ENCODE measurements at regions not wholly inside any gene's neighbourhood (a gene's known extent, or its start where the extent isn't known, plus 50 kb on each side); places are given as distances from the start of the nearest gene placed in this dataset.

DNA sequence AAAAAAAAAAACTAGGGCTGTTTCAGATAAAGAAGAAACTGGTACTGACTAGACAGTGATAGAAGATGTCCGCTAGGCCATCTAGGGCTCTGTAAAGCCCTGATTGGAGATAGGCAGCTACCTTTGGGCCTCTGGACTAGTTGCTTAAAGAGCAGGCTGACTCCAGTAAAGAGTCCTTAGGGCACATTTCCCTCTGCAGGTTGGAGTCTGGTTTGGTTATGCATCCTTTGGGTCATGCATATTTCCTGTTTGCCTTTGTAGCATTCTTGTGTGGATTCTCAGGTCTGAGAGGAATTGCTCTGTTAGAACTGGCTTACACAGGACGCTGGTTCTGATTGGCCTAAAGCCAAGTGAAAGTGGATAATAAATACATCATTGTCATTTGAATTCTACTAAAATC, 165.5 kb upstream of the LRRN1 start:
- no peak for TF ChIP-seq PAX5 (IDR thresholded peaks at IDR 0.05; ENCODE audit: insufficient read depth, low read length, severe bottlenecking)
- TF ChIP-seq POLR2AphosphoS5 (IDR thresholded peaks at IDR 0.05; ENCODE audit: low read depth, low read length), result no peak
